NCI-H128 (cell line): ENCODE measurements at regions not wholly inside any gene's neighbourhood (a gene's known extent, or its start where the extent isn't known, plus 50 kb on each side); places are given as distances from the start of the nearest gene placed in this dataset.

Experiments
- DNase-seq: peaks from one replicate; lab custom pipeline; 2025; ENCODE audit not compliant: unreplicated experiment; lab: John Stamatoyannopoulos, UW

DNA sequence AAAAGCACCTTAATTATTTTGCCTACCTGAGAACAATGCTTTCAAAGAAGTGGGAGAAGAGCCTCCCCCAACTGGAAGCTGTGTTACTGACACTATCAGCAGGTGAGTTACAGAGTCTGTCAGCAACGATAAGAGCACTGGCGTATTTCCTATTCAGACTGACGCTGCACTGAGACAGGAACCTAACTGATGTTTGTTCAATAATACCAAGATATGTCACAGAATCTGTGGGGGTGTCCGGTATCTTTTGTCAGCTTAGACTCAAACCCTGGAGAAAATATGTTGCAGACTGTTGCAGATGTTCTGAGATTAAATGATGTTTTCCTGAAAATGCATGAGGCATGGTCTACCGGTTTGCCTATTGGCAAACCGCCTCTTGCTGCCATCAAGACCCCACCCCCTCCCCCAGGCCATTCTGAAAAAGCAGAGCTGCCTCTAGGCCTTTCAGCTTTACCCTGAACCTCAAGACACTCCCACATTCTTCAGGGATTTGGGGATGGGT, 115.2 kb upstream of the KIT start:
- DNase-seq, result no peak

DNA sequence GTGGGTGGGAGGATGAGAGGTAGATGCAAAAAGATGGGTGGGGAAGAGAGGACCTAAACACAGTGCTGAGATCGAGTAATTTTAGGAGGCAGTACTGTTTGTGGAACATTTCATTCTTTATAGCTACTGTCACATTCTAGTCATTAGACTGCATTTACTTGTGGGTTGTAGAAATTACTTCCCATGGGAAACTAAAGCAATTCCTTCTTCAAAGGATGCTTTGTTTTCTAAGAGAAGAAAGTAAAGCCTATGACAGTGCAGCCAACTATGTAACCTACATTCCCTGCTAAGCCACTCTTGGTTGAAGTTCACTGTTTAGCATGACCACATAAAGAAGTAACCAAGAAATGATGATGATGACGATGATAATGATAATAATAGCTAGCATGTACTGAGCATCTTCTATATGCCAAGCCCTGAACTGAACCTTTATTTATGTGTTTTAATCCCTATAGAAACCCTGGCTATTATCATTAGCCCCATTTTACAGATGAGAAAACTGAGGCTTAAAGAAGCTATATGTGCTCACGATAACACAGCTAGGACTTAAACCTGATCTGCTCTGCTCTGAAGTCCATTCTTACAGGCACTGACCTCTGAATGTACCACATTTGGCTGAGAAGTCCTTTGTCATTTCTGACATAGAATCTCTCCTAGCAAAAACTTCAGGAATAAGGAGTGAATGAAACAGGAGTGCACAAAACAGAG, 114.5 kb upstream of the KIT start:
- no peak for DNase-seq

DNA sequence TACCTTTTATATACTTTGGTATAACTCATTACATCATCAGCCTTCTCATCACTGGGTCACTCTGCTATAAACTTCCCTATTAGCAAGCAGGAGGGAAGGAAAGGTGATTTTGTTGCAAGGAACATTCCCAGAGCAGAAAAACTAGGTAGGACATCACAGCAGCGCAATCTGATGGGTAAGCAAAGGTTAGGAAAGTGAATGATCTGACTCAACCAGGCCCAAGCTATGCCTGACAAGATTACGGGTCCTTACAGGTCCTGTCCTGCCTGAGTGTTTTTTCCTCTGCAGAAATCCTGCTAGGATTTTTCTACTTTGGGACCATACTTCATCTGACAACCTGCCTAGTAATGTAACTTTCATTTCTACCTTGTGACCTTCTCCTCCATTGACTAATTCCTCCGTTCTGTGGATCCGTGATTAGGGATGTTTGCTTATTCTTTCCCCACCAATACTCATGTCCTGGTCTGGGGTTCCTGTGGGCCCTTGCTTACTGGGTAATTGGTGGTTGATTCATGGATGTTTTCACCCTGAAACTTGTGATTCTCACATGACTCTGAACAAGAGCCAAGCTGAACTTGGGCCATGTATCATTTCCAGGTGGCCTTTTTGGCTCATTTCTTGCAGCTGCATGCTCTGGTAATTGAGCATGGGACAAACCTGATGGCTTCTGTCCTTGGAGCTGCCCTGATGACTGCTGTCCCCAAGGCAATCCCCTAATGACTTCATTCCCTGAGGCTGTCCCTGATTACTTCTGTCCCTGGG, 111.9 kb upstream of the KIT start:
- no peak for DNase-seq

DNA sequence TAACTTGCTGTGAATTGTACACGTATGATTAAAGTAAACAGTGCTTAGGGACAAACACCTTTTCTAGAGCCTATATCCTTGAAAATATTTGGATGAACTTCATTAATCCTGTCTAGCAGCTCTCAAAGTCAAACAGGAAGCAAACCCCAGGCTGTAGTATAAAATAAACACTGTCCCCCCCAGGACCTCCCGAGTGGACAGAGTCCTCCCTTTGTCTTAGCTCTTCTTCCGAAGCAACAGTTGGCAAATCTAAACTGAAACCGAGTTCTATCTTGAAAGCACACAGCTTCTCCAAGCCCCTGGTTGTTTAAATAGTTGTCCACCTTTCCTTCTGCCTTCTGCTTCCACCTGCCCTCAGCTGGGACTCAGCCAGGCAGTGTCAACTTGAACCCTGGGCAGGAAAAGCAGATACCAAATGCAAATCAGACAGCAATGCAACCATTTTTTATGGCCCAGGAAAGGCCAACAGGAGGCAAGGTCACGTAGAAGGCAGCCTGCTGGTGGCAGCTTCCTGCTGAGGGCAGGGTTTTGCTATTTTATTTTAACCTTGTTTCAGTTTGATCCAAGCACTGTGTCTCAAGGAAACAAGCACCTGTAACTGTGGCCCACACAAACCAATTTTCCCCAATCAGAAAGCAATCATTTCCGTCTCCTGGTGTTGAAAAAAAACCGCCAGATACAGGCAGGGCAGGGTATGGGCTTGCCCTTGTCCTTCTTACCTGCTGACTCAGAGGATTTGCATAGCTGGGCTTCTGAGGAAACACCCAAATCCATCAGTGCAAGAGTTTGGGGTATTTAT, 110.3 kb upstream of the KIT start:
- DNase-seq, result no peak

DNA sequence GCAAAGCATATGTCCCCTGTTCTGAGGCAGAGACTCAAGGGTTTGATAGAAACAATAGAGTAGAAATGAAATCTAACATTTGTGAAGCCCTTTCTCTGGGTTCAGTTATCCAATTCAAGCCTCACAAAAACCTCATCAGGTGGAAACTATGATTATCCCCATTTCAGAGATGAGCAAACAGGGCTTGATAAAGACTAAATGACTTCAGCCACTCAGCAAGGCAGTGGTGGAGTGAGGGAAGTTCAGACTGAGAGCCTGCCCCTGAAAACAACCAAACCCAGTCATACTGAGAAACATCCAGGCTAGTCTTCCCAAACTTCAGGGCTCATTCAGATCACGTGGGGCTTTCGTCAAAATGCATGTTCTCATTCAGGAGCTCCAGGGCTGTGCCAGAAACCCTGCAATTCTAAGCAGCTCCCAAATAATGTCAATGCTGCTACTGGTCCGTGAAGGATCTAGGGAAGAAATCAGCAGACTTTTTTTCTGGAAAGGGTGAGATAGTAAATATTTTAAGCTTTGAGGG, 109.6 kb upstream of the KIT start:
- DNase-seq, result no peak

DNA sequence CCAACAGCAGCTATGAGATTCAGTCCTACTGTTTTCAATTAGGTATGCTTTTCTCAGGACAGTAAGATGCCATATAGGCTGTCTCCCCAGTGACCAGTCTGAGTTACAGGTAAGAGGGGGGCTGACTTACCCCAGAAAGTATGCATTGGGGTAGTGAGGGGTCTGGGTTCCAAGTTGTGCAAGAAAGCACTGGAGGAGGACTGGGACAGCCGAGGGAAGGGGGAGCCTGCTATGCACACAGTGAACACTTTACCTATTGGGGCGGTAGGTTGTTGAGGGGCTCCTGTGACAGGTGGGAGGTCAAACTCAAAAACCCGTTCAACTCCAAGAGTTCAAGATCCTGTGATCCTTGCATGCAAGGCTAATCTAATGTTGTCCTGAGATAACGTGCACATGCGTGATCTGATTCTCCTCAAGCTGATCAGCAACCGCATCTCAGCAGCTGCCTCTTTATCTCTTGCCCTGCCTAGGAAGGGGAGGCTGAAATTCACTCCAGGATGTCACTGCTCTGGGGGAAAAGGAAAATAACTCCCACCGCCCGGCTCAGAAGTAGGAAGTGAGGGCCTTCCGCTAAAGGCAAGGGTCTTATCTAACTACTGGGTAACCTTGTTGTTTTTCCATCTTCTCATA, 108.8 kb upstream of the KIT start:
- DNase-seq, result no peak

DNA sequence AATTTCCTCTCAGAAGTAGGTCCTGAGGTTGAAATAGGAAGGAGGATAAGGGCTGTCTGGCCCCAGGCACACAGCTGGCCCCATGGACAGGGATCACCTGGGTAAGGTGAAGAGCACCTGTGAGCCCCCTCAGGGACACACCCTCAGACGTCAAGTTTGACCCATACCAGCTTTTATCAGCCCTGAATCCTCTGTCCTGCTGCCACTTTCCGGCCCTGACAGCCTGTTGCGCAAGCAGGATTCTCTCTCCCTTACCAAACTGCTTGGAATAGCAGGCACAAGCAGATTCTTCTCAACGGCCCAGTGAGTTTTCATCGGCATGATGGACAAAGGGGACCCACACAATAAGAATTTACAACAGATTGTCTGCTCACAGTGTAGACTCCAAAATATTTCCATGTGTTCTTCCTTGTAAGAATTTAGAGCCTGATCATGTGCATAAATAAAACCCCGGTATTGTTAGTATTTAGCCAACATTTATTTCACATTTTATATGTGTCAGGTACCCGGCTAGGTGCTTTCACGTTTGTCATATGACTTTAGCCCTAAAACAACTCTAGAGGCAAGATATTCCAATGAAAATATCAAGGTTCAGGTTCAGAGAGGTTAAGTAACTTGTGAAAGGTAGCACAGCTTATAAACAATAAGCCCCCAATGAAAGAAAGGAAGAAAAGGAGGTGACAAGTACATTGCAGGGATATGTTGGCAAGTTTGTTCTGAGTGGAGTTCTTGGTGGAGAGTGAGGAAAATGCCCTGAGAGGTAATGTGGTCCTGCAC, 107.2 kb upstream of the KIT start:
- no peak for DNase-seq

DNA sequence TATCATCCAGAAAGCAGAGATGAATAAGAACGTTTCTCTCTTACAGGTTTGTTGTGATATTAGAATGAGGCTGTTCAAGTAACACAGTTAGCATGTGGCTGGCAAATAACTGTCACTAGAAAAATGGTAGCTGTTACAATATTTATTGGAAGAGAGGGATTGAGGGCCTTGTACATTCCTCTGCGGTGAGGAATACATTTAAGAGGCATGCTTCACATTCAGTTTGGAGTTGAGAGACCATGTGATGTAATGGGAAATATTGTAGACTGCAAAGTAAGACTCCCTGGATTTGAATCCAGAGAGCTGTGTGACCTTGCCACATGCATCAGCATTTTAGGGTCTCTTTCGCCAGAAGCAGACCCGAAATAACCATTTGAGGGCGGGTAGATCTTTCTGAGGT, 104.8 kb upstream of the KIT start:
- DNase-seq, result no peak

DNA sequence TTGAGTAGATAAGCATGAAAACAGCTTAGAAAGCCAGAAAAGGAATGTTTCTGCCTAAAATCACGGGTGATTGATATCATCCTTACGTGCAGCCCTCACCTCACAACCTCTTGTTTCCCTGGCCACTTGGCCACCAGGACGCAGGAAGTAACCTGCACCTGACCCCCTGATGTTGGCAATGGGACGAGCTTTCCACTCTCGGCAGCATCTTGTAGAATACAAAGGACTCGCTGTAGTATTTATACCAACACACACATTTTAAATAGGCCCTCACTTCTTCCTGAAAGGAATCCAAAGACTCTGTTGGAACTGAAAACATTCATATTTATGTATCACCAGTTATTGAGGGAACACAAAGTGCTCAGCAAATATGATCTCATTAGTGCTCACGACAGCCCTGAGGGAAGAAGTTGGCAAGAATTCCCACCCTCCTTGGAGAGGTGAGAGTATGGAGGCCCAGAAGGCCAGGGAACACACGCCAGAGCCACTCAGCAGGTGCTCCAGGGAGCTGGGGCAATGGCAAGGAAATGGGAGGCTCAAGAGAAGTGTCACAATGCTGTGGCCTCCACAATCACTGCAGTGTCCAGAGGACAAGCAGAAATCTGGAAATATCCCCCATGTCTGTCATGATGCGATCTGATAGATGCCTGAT, 103.3 kb upstream of the KIT start:
- DNase-seq, result no peak

DNA sequence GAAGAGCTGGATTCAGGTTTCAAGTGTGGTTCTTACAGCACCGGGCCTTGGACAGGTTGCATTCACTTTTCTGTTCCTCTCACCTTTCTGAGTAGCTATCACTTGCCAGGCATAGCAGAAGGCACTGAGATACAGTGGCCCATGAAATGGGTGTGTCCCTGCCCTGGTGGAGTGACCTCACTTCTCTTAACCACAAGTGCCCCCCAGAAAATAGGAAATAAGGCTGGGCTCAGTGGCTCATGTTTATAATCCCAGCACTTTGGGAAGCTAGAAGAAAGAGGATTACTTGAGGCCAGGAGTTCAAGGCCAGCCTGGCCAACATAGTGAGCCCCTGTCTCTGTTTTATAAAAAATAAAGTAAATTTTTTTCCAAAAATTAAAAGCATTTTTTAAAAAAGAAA, 101.7 kb upstream of the KIT start:
- DNase-seq, result no peak

DNA sequence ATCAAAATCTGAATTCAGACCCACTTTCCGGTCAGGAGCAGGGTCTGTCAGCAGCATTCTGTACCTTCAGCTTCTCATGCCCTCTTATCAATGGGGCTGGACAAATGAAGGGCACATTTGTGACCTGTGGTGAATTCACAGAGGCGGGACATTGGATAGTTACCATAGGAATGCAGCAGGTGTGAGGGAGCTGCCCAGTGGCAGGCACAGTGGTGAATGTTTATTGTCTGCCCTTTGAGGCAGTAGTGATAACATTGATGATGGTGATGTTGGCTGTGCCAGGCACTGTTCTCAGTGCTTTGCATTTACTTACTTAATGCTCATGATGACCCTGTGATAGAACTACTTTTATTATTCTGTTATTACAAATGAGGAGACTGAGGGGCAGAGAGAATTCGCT, 101.2 kb upstream of the KIT start:
- no peak for DNase-seq

DNA sequence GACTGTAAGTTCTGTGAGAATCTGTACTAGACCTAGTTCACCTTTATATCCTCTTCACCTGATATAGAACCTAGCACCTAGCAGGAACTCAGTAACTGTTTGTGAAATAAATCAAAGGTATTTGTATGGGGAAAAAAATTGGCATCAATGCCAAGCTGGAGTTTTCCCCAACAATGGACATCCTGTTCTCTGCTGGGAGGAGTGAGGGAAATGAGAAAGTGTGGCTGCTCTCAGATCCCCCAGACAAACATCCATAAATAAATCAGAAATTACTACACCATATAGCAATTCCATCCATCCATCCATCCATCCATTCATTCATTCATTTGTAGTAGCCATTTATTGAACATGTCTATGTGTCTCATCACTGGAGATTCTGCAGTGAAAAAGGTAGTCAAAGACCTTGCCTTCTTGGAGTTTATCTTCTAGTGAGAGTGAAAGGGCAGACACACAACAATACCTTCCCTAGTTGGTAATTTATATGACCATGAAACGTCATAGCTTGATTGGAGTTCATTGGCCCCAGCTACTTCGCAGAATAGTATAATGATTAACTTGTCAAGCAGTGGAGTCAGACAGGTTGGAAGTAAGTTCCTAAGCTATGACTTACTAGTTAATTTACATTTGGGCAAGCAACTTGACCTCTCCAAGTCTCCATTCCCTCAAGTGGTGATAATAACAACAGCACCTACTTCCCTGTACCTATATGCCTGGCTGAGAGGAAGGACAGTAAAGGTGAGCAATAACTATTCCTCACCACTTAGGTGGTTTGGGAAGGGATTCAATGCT, 98.7 kb upstream of the KIT start:
- DNase-seq, result no peak

DNA sequence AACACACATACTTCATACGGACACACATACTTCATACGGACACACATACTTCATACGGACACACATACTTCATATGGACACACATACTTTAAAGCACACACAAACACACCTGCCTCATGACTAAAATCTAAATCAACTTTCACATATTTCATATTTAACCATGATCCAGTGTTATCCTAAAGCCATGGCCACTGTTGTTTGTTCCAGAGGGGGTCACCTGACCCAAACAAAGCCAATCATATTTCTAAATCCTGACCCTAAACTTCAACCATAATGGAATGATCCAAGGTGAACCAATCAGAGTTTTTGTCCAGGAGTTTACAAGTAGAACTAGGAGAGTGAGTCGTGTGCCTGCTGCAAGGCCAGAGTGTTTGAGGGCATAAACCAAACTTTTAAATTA, 97.2 kb upstream of the KIT start:
- DNase-seq, result no peak

DNA sequence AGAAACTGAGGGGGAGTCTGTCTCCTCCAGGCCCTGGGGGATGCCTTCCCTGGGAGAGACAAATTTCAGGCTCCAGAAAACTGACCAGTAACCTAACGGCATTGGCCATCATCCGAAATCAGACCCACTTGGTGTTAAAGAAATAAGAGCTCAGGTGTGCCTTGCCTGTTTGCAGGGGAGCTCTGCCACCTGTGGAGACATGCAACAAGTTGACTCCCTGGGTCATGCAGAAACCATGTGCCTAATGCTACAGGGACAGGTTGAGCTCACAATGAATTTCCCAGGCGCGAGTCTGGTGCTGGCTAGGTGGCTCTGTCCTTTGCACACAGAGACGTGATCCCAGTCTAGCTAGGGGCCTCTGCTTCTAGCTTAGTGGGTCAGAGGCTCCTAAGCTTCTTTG, 95.8 kb upstream of the KIT start:
- DNase-seq, result no peak

DNA sequence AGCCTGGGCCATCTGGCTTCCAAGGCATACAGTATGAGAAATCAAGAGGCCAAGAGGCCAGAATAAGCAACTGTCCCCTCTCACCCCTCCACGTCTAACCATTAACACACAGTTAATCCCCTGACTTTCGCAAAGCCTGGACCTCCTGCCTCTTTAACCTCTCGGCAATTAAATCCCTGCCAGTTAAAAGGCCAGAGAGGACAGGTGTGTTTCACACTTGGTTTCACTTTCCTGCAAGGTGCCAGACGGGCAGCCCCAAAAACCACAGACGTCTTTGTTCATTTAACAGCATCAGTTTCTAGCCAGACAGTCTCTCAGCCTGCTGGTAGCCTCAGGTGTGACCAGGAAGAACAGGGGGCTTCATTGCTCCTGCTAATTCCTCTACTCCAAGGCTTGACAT, 91.1 kb upstream of the KIT start:
- peak; percentile 19 for DNase-seq

DNA sequence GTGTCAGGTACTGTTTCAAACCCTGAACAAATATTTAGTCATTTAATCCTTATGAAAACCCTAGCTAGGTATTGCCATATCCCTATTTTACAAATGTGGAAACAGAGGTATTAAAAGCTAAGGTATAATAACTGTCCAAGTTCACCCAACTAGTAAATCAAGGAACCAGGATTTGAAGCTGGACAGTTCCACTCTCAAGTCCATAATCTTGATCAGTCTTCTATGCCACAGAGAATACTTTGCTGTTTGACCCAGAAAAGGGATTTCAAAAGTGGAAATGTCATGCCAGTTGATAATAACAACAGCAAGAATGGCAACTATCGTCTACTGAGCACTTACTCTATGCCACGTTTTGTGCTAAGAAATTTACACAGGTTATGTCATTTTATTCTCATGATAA, 90.4 kb upstream of the KIT start:
- no peak for DNase-seq

DNA sequence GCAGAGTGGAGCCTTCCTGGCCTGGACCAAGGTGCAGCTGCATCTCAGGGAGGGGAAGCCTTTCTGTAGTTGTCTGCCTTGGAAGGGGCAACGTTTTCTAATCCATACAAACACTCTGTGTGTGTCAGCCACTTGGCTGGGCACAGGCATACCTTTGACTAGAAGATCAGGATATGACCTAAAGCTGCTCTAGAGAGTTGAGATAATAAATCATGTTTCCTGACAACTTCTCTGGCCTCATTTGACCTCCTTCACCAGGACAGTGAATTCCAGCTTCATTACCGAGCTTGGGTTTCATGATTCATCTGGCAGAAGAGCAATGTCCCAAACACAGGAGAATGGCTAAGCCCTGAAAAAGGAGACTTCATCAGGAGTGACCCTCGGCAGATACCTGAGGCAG, 89.6 kb upstream of the KIT start:
- DNase-seq, result no peak

DNA sequence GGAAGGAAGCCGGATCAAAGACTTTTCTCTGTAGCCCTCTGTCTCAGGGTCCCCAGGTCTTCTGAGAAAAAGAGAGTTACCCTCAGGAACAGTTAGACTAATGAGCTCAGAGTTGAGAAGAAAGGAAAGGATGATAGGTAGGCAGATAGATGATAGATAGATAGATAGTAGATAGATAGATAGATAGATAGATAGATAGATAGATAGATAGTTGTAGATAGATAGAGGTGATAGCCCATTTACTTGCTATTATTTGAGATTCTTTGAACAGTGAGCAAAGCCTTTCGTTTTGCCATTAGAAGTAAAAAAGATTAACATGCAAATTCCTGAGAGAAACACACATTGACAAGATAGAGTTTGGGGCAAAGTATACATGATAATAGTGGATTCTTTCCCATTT, 86.9 kb upstream of the KIT start:
- no peak for DNase-seq
